Panc1 (cell line): ENCODE measurements at regions not wholly inside any gene's neighbourhood (a gene's known extent, or its start where the extent isn't known, plus 50 kb on each side); places are given as distances from the start of the nearest gene placed in this dataset.

ENCODE experiments used
- CTCF ChIP-seq: fragments of 450-650 bp; IDR thresholded peaks from 2 replicates; pipeline ENCODE4 v1.5.1; 2017; ENCODE audit warnings: mild to moderate bottlenecking
- TCF7L2 ChIP-seq: IDR thresholded peaks from 2 replicates; pipeline ENCODE4 v1.6.1; 2011; ENCODE audit warnings: mild to moderate bottlenecking, low read depth, low read length, inconsistent platforms

DNA sequence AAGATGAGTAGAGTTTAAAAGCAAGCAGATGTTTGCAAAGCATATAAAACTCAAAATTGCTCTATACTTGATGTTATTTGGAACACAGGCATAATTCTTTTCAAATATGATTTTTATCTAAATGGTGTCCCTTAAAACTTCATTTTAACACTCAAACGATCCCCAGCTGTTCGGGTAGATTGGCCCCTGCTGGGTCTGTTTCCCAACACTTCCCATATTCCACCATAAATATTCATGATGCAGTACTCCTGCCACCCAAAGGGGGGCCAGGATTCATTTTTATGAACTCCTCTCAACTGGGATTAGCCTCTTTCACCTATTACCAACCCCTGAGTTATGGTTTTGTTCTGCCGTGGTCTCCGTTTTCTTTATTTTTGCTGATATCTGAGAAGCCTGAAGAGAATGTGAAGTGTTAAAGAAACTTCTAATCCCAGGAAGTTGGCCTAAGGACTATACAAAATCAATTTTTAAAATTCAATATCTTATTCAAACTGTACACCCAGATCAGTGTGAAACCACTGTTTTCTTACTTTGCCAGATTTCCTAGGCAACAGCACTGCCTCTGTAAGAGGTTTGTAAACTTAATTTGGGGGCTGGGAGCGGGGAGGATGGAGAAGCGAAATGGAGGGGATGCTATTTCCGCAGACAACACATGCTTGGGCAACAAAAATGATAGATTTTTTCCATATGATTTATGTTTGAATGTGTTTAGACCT lies 384.1 kb downstream of the DMRT2 start:
- TF ChIP-seq CTCF (no peak), TCF7L2 (no peak)
